ENCODE measurements at regions not wholly inside any gene's neighbourhood (a gene's known extent, or its start where the extent isn't known, plus 50 kb on each side); places are given as distances from the start of the nearest gene placed in this dataset.

- DNase-seq = no peak
Measured at GRCh38 chr5:67490543-67491321, 294.1 kb upstream of the CD180 start.

GRCh38 chr5:67488885-67489284 is 292.3 kb upstream of the CD180 start:
- no peak for DNase-seq

GRCh38 chr5:67487862-67488261 is 291.3 kb upstream of the CD180 start:
- DNase-seq = no peak

GRCh38 chr5:67483453-67484030 is 286.9 kb upstream of the CD180 start:
- DNase-seq = no peak

DNA sequence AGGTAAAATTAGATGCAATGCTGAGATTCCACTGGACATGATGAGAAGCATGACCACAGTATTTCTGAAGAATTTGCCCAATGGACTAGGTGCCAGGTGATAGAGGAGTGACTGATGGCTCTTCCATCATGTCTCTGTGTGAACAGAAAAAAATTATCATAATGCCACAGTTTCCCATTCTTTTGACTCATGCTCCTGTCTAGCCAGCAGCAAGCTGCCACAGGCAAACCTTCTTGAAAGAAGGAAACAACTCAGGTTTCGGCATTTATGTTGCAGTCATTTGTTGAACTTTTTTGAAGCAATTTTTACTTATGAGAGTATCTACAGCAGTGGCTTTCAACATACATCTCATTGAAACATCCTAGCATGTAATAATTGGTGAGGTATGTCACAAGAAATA is 284.8 kb upstream of the CD180 start:
- no peak for DNase-seq

DNA sequence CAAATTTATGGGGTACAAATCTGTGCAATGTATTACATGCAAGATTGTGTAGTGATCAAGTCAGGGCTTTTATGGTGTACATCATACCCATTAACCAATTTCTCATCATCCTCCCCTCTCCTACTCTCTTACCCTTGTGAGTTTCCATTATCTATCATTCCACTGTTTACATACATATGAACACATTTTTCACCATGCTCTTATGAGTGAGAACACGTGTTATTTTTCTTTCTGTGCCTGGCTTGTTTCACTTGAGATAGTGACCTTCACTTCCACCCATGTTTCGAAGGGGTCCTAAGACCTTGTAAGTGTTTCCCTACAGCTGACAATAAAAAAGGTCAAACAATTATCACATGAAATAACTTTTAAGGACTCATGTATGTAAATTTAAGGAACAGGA is 281.7 kb upstream of the CD180 start:
- no peak for DNase-seq

DNA sequence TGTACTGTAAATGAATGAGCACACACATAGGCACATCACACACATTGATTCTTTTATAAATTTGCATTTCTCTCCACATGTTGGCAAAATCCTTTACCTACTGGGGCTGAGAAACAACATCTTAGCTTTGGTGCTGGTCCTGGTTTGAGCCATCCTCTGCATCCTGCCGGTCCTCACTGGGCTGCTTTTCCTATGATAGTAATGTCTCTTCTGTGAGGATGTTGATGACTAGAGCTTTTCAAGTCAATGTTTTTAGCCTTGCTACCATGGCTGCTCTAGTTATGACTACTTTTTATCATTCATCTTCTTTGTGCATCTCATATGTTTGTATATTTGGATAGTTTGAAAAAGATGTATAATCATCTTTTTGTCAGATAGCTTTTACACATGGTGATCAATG is 280.4 kb upstream of the CD180 start:
- DNase-seq = no peak

DNA sequence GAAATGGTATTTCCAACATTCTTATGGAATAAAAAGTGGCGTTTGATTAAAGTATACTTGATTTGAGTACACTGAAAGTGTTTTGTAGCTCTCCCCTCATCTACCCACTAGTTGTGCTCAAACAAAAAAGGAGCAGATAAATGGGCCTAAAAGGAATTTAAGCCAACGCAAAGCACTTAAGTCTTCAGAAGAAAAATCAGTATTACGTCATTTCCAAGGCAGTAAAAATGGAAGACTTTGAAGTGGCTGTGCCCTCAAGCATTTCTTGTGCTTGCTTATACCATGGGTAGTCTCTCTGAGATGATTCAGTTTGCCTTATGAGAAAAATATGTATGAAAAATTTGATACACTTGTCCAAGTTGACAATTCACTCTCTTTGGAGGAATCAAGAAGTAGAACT is 279.9 kb upstream of the CD180 start:
- DNase-seq = no peak

- DNase-seq = no peak
Measured at GRCh38 chr5:67475489-67475888, 278.9 kb upstream of the CD180 start.

- DNase-seq = no peak
Measured at GRCh38 chr5:67474597-67475238, 278.1 kb upstream of the CD180 start.

GRCh38 chr5:67467110-67467509 is 270.5 kb upstream of the CD180 start:
- no peak for DNase-seq

- DNase-seq = no peak
Measured at GRCh38 chr5:67465537-67466207, 269.1 kb upstream of the CD180 start.

DNA sequence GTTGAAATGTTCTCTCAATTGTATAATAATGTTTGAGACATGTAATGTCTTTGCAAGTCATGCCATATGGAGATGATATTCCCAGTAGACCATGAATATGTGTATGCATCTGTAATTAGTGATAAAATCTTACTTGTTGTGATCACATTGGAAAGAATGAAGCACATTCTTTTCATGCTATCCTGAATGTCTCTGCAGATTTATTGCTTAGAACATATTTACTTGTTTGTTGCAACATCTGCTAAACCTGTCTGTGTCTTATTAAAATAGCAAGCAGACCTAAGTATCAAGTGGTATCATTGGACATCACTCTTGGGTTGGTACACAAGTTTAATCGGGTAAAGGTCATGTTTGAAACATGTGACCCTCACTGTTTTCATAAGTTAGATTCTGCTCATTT is 265.5 kb upstream of the CD180 start:
- DNase-seq = no peak

DNA sequence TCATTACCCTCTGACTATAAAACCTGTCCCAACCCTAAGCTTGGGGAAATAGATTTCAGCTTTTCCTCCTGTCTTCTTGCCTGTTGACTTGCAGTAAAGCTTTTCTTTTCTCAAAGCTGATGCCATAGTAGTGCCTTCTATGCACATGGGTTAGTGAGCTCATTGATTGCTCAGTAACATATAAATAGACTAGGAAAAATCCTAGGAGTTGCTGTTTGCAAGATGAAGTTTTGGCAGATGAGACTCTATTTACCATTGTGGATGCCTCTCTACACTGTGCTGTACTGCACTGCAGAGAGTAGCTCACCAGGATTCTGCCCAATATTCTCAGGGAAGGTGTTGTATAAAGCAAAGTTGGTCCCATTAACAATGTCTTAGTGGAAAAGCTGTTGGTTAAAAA is 262.7 kb upstream of the CD180 start:
- no peak for DNase-seq

GRCh38 chr5:67455970-67456369 is 259.4 kb upstream of the CD180 start:
- DNase-seq = no peak

DNA sequence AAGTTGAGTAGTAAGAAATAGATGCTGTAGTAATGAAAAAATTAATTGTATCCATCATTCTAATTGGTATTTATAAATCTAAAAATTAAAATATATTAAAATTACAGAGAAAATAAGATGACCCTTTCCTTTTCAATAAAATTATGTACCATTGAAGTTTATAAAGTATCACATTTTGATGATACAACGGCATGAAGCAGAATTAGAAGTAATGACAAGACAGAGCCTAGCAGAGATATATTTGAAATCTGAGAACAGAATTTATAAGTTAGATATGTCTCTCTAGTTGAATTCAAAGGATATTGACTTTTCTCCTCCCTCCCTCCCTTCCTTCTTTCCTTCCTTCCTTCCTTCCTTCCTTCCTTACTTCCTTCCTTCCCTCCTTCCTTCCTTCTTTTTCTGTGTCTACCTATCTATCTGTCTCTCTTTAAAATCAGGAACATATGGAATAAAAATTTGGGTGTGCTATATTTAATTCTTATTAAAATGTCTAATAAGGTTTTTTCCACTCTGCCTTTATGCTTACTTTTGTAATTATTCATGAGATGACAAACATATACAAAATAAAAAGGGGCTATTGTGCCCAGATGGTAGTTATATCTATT is 258.5 kb upstream of the CD180 start:
- no peak for DNase-seq

GRCh38 chr5:67453111-67453905 is 256.7 kb upstream of the CD180 start:
- DNase-seq = no peak

- no peak for DNase-seq
Measured at GRCh38 chr5:67451640-67452279, 255.2 kb upstream of the CD180 start.

DNA sequence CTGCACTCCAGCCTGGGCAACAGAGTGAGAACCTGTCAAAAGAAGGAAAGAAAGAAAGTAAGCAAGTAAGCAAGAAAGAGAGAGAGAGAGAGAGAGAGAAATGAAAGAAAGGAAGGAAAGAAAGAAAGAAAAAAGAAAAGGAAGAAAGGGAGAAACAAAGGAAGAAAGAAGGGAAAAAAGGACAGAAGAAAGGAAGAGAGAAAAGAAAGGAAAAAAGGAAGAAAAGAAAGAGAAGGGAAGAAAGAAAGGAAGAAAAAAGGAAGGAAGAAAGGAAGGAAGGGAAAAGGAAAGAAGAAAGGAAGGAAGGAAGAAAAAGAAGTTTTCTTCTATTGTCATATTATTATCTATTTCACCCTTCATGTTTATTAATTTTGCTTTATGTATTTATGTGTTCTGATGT is 251.1 kb upstream of the CD180 start:
- DNase-seq = no peak

- DNase-seq = no peak
Measured at GRCh38 chr5:67437905-67438845, 241.6 kb upstream of the CD180 start.

- no peak for DNase-seq
Measured at GRCh38 chr5:67435032-67435431, 238.4 kb upstream of the CD180 start.

All from activated CD4-positive, alpha-beta T cell treated with anti-CD3 and anti-CD28 coated beads for 4 hours (primary cell).